ENCODE measurements at regions not wholly inside any gene's neighbourhood (a gene's known extent, or its start where the extent isn't known, plus 50 kb on each side); places are given as distances from the start of the nearest gene placed in this dataset.

DNA sequence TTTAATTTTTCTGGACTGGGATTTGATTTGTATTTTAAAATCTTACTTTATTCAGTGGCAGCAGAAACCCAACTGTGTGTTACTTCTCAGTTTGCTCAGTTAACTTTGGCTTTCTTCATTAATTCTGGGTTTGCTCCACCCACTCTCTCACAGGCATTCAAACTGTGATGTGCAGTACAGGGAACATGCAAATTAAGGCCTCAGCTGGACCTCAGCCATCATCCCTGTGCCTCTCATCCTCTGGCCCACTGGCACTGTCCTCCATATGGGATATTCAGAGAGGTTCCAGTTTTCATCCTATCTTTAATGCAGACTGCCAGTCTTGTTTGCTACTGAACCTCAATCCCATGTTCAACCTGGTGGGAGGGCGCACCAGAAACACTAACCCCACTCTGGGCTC, 743.4 kb upstream of the IGFBP3 start:
- Mint-ChIP-seq H3K9me3 (peaks cover 14% of the 10 kb centered on the region), H3K4me3 (no peak overlapping the region), H3K4me1 (no peaks in the 10 kb centered on the region), H3K27me3 (ENCODE audit: low read depth) (no peaks in the 10 kb centered on the region), H3K36me3 (ENCODE audit: low read depth) (no peaks in the 10 kb centered on the region), H3K27ac (no peak overlapping the region)
- TF ChIP-seq, protein P1, sequence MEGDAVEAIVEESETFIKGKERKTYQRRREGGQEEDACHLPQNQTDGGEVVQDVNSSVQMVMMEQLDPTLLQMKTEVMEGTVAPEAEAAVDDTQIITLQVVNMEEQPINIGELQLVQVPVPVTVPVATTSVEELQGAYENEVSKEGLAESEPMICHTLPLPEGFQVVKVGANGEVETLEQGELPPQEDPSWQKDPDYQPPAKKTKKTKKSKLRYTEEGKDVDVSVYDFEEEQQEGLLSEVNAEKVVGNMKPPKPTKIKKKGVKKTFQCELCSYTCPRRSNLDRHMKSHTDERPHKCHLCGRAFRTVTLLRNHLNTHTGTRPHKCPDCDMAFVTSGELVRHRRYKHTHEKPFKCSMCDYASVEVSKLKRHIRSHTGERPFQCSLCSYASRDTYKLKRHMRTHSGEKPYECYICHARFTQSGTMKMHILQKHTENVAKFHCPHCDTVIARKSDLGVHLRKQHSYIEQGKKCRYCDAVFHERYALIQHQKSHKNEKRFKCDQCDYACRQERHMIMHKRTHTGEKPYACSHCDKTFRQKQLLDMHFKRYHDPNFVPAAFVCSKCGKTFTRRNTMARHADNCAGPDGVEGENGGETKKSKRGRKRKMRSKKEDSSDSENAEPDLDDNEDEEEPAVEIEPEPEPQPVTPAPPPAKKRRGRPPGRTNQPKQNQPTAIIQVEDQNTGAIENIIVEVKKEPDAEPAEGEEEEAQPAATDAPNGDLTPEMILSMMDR (IDR thresholded peaks at IDR 0.05; ENCODE audit: unreplicated experiment in 3 of 3) = no peak

DNA sequence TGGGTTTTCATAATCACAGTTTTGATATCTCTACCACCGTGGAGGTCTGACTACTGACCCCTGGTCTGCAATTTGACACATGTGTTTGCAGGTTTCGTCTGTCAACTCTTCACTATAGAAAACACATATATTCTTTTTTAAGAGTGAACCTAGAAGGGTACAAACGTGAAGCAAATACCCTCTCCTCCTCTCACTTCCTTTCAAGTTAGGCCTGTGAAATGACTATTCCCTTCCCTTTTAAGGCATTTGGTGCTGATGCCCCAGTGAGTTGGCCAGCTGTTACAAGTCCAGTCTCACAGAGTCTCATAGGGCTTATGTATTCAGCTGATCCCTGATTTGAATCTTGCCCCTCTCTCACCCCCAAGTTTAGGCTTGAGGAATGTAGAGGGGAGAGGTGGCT, 742.0 kb upstream of the IGFBP3 start:
- Mint-ChIP-seq H3K9me3 (peaks cover 14% of the 10 kb centered on the region), H3K36me3 (ENCODE audit: low read depth) (no peaks in the 10 kb centered on the region), H3K4me3 (no peak overlapping the region), H3K27ac (no peak overlapping the region), H3K4me1 (no peaks in the 10 kb centered on the region), H3K27me3 (ENCODE audit: low read depth) (no peaks in the 10 kb centered on the region)
- TF ChIP-seq, protein P1 (IDR thresholded peaks at IDR 0.05; ENCODE audit: unreplicated experiment in 3 of 3) = no peak

DNA sequence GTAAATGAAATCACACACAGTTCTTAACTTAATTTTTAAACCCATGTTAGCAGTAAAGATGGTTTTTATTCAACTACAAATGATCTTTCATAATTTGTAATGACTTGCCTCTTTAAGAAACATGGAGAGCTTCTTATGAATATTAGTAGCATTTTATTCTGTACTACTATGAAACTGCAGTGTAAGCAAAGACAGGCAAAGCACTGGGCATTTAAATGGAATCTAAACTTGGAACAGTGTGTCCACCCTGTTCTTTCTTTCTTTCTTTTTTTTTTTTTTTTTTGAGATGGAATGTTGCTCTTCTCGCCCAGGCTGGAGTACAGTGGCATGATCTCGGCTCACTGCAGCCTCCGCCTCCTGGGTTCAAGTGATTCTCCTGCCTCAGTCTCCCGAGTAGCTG, 740.4 kb upstream of the IGFBP3 start:
- no peaks in the 10 kb centered on the region for H3K36me3 Mint-ChIP-seq (ENCODE audit: low read depth)
- H3K27me3 Mint-ChIP-seq (ENCODE audit: low read depth) = no peaks in the 10 kb centered on the region
- no peak overlapping the region for H3K27ac Mint-ChIP-seq
- peaks cover 7% of the 10 kb centered on the region for H3K9me3 Mint-ChIP-seq
- TF ChIP-seq, protein P1 (IDR thresholded peaks at IDR 0.05; ENCODE audit: unreplicated experiment in 3 of 3) = no peak
- H3K4me1 Mint-ChIP-seq = no peaks in the 10 kb centered on the region
- no peak overlapping the region for H3K4me3 Mint-ChIP-seq

DNA sequence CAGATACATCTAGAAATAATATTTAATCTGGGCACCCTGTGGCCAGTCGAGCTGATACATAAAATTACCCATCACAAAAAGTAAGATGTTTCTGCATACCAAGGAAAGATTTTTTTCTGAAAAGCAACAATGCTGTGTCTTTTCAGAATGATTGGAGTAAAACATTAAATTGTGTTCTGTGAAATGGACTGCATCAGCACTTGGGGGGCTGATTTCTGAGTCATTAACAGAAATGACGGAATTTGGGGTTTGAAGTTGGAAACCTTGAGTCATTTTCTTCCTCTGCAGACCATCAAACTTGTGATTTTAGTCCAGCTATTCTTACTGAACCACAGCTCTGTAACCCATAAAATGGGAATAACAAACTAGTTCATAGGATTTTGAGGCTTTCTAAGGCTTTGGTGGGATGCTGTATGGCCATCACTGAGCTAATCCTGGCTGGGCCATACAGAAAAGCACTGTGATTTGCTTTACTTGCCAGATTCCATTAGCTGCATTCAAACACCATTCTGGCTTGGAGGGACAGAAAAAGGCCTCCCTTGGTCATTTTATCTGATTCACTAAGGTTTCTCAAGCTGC, 739.4 kb upstream of the IGFBP3 start:
- H3K27ac Mint-ChIP-seq = no peak overlapping the region
- H3K4me1 Mint-ChIP-seq = no peaks in the 10 kb centered on the region
- no peaks in the 10 kb centered on the region for H3K36me3 Mint-ChIP-seq (ENCODE audit: low read depth)
- TF ChIP-seq, protein P1 (IDR thresholded peaks at IDR 0.05; ENCODE audit: unreplicated experiment in 3 of 3) = no peak
- H3K27me3 Mint-ChIP-seq (ENCODE audit: low read depth) = no peaks in the 10 kb centered on the region
- H3K4me3 Mint-ChIP-seq = no peak overlapping the region
- H3K9me3 Mint-ChIP-seq = no peaks in the 10 kb centered on the region

DNA sequence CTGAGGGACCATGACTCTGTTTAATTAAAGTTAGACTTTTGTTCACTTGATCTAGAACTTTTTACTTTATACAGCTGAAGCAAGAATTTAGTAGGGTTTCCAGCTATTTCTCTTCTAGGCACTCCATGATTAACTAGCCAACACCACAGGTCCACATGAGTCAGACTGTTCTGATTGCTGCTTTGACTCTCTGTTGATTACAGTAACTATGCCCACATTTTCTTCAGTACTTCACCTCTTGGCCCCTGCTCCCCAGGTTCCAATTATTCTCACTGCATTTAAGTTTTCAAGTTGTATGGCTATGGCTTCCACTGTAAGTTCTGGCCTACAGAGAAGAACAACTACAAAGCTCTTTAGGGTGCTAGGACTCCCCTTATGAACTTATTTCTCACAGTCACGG, 737.2 kb upstream of the IGFBP3 start:
- H3K27me3 Mint-ChIP-seq (ENCODE audit: low read depth) = no peaks in the 10 kb centered on the region
- H3K4me3 Mint-ChIP-seq = no peak overlapping the region
- H3K4me1 Mint-ChIP-seq = no peaks in the 10 kb centered on the region
- H3K27ac Mint-ChIP-seq = no peak overlapping the region
- no peaks in the 10 kb centered on the region for H3K36me3 Mint-ChIP-seq (ENCODE audit: low read depth)
- TF ChIP-seq, protein P1 (IDR thresholded peaks at IDR 0.05; ENCODE audit: unreplicated experiment in 3 of 3) = no peak
- no peaks in the 10 kb centered on the region for H3K9me3 Mint-ChIP-seq

Data from nephron (organoid).